ENCODE measurements at regions not wholly inside any gene's neighbourhood (a gene's known extent, or its start where the extent isn't known, plus 50 kb on each side); places are given as distances from the start of the nearest gene placed in this dataset.

DNA sequence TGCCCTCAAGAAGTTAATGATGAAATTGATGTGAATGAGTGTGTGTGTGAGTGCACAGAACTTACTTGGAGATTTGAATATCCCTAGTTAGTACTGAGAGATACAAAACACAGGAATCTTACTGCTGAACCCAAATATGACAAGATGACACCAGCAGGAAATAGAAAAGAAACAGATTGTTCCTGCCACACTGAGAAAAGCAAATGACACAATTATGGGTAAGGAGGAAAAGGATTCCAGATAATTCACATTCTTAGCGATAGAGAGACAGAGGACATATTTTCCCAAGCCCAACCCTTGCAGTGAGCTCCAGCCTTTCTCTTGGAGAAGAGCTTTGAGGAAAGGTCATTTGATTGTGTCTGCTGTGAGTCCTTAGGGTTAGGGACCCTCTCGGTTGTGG lies 105.7 kb upstream of the SMIM21 start:
- no peak overlapping the region for H3K4me3 ChIP-seq (ENCODE audit: low read depth, low read length)
- TF ChIP-seq, protein P1, sequence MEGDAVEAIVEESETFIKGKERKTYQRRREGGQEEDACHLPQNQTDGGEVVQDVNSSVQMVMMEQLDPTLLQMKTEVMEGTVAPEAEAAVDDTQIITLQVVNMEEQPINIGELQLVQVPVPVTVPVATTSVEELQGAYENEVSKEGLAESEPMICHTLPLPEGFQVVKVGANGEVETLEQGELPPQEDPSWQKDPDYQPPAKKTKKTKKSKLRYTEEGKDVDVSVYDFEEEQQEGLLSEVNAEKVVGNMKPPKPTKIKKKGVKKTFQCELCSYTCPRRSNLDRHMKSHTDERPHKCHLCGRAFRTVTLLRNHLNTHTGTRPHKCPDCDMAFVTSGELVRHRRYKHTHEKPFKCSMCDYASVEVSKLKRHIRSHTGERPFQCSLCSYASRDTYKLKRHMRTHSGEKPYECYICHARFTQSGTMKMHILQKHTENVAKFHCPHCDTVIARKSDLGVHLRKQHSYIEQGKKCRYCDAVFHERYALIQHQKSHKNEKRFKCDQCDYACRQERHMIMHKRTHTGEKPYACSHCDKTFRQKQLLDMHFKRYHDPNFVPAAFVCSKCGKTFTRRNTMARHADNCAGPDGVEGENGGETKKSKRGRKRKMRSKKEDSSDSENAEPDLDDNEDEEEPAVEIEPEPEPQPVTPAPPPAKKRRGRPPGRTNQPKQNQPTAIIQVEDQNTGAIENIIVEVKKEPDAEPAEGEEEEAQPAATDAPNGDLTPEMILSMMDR (IDR thresholded peaks at IDR 0.05; ENCODE audit: borderline replicate concordance, insufficient read depth, low read depth, low read length): no peak

GRCh38 chr18:75531851-75532459 lies 104.5 kb upstream of the SMIM21 start:
- TF ChIP-seq, protein P1 (IDR thresholded peaks at IDR 0.05; ENCODE audit: borderline replicate concordance, insufficient read depth, low read depth, low read length): no peak
- H3K4me3 ChIP-seq (ENCODE audit: low read depth, low read length): no peak overlapping the region

- no peak overlapping the region for H3K4me3 ChIP-seq (ENCODE audit: low read depth, low read length)
- TF ChIP-seq, protein P1 (IDR thresholded peaks at IDR 0.05; ENCODE audit: borderline replicate concordance, insufficient read depth, low read depth, low read length): no peak
These were observed 103.8 kb upstream of the SMIM21 start for GRCh38 chr18:75531212-75531850.

GRCh38 chr18:75530566-75531211 lies 103.2 kb upstream of the SMIM21 start:
- TF ChIP-seq, protein P1 (IDR thresholded peaks at IDR 0.05; ENCODE audit: borderline replicate concordance, insufficient read depth, low read depth, low read length): no peak
- no peak overlapping the region for H3K4me3 ChIP-seq (ENCODE audit: low read depth, low read length)

DNA sequence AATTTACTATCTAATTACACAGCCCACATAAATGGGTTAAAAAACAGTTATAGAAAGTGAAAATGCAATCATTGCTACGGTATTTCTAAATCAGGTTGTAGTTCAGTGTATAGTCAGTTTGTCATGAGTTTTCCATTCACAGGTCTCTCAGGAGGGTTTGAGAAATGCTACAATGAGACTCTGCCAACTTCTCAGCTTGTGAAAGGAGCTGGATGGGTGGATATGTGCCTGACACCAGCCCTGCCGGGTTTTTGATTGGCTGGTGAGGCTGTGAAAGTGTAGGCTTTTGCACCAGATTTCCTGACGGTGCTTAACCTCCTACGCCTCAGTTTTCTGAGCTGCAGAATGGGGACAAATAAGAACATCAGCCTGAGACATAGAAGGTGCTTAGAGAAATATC lies 102.6 kb upstream of the SMIM21 start:
- no peak overlapping the region for H3K4me3 ChIP-seq (ENCODE audit: low read depth, low read length)
- TF ChIP-seq, protein P1 (IDR thresholded peaks at IDR 0.05; ENCODE audit: borderline replicate concordance, insufficient read depth, low read depth, low read length): no peak

DNA sequence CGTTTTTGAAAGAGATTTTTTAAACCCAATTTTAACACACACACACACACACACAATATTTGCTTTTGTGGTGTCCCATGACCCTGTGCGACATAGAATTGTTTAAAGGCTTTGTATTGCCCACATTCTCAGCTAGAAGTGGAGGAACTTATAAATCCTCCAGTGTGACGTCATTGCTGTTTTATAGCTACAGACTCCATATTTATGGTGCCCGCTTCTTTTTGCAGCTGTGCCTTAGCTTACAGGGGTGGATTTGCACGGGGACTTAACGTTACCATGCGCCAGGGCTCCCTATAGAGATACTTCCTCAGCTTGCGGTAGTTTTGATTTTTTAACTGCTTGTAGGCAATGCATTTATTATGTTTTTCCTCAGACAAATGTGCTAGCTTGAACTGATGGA lies 101.9 kb upstream of the SMIM21 start:
- no peak overlapping the region for H3K4me3 ChIP-seq (ENCODE audit: low read depth, low read length)
- TF ChIP-seq, protein P1 (IDR thresholded peaks at IDR 0.05; ENCODE audit: borderline replicate concordance, insufficient read depth, low read depth, low read length): no peak

Data from GM12875 (cell line).